Dendritic cell treated with granulocyte-macrophage colony-stimulating factor and Interleukin-4, amounts not matched to agents 40 ng/mL and 50 ng/mL, for 4 days (primary cell): ENCODE measurements at regions not wholly inside any gene's neighbourhood (a gene's known extent, or its start where the extent isn't known, plus 50 kb on each side); places are given as distances from the start of the nearest gene placed in this dataset.
"Not testable (repeated sequence)": the region's sequence is repeated elsewhere in the genome, so short reads cannot be mapped to it uniquely, and the experiment has no call there.

Experiments used
- H3K27ac Mint-ChIP-seq: one replicate; pipeline ENCODE4 v1.8.0; 2022; ENCODE audit warnings: mild to moderate bottlenecking, mixed read lengths
- H3K27me3 Mint-ChIP-seq: one replicate; pipeline ENCODE4 v1.8.0; 2022; ENCODE audit warnings: mild to moderate bottlenecking, mixed read lengths
- H3K36me3 Mint-ChIP-seq: one replicate; pipeline ENCODE4 v1.8.0; 2022; ENCODE audit warnings: low read depth, mixed read lengths
- H3K4me1 Mint-ChIP-seq: one replicate; pipeline ENCODE4 v1.8.0; 2022; ENCODE audit warnings: low read depth, mixed read lengths
- H3K4me3 Mint-ChIP-seq: one replicate; pipeline ENCODE4 v1.8.0; 2022; ENCODE audit warnings: mild to moderate bottlenecking, moderate library complexity, mixed read lengths
- H3K9me3 Mint-ChIP-seq: one replicate; pipeline ENCODE4 v1.8.0; 2022; ENCODE audit warnings: mixed read lengths
- intact Hi-C: fragments of 100-400 bp; cut with micrococcal nuclease; formaldehyde crosslinking; loops from one replicate; pipeline ENCODE4 v1.15.0; 2022

DNA sequence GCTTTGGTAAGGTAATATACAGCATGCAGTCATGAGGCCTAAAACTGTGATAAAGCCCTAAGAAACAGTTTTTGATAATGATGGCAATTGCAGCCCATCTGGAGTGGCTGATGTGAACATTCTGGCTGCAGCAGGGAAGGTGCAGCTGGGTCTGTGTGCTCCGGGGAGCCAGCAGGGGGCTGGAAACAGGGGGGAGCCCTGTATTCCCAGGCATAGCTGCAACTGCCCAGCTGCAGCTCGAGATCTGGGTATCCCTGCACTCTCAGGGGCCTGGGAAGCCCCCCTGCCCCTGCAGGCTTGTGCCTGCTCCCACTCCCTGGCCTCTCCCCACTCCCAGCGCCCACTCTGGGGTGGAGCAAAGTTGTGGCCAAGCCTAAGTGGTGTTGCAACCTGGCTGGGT, 95.6 kb downstream of the RRAGB start:
- Mint-ChIP-seq H3K4me3 (no peak overlapping the region), H3K4me1 (no peaks in the 10 kb centered on the region), H3K27me3 (no peaks in the 10 kb centered on the region), H3K9me3 (peaks cover 9% of the 10 kb centered on the region), H3K27ac (no peak overlapping the region), H3K36me3 (no peaks in the 10 kb centered on the region)
- intact Hi-C loops = no loop called here

DNA sequence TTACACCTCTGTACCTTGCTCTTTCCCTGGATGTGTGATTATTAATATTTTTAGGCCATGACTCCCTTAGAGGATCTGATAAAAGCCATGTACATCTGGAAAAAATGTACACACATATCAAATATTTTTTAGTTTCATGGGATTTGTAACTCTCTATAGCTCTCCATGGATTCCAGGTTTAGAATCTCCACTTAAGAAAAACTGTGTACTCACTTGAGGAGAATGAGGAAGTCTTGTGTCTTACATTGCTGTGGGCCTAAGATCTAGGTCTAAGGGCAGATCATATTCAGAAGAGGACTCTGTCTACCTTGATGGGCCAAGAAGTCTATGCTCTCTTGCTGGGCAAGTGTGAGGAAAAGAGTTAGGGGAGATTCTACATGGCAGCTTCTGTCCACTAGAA, 98.0 kb downstream of the RRAGB start:
- H3K9me3 Mint-ChIP-seq = peaks cover 6% of the 10 kb centered on the region
- no peaks in the 10 kb centered on the region for H3K27me3 Mint-ChIP-seq
- no peaks in the 10 kb centered on the region for H3K36me3 Mint-ChIP-seq
- no peaks in the 10 kb centered on the region for H3K4me1 Mint-ChIP-seq
- no peak overlapping the region for H3K4me3 Mint-ChIP-seq
- H3K27ac Mint-ChIP-seq = no peak overlapping the region
- intact Hi-C loops = no loop called here

DNA sequence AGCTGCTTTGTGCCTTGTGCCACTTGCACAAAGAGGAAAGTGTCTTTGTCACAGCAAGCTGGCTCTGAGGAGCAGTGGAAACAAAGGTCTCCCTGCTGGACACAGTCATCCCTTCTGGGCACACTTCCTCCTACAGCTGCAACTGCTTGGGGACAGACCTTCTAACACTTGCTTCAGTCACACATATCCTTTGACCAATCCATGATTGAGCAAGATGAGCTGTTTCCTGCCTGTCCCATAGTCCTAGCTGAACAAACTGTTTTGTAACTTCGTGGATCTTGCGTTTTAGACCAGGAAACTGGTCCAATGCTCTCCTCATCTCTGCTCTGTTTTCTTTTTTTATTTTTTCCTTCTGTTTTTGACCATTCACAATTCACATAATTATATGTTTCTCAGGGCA, 98.5 kb downstream of the RRAGB start:
- Mint-ChIP-seq H3K9me3 (peaks cover 1% of the 10 kb centered on the region), H3K27me3 (no peaks in the 10 kb centered on the region), H3K27ac (no peak overlapping the region), H3K4me1 (no peaks in the 10 kb centered on the region), H3K4me3 (no peak overlapping the region), H3K36me3 (no peaks in the 10 kb centered on the region)
- intact Hi-C loops = no loop called here

DNA sequence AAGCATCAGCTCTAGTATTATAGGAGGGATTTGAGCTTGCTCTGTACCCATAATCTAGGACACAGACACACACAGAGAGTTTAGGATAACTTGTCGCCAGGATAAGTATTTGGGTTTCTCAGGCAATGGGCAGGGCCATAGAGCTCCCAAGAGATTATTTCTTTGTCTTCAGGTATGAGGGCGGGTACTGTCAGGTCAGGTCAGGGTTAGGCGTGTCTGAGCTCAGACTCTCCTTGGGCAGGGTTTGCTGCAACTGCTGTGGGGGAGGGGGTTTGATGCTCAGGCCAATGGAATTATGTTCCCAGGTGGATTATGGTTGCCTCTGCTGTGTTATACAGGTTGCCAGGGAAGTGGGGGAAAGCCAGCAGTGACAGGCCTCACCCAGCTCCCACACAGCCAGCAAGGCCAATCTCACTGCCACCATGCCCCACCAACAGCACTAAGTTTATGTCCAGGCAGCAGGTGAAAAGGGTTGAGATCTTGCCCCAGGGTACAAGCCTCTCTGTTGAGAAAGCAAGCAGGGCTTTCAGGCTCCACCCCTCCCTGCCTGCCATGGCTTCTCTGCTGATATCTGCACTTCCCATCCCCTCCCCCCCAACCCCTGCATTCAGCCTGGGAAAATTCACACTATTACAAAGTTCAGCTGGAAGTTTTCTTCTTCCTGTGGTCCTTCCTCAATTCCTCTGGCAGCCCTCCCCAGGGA, 101.3 kb downstream of the RRAGB start:
- Mint-ChIP-seq H3K4me3 (no peak overlapping the region), H3K27me3 (no peaks in the 10 kb centered on the region), H3K4me1 (no peaks in the 10 kb centered on the region), H3K27ac (no peak overlapping the region), H3K9me3 (peaks cover 12% of the 10 kb centered on the region), H3K36me3 (no peaks in the 10 kb centered on the region)
- intact Hi-C loops = no loop called here

DNA sequence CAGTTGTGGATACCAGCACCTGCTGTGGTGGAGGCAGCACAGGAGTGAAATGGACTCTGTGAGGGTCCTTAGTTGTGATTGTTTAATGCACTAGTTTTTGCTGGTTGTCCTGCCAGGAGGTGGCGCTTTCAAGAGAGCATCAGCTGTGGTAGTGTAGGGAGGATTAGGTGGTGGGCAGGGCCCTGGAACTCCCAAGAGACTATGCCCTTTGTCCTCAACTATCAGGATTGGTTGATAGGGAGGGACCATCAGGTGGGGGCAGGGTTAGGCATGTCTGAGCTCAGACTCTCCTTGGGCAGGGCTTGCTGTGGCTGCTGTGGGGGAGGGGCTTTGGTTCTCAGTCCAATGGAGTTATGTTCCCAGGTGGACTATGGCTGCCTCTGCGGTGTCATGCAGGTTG, 121.9 kb downstream of the RRAGB start:
- no peaks in the 10 kb centered on the region for H3K27me3 Mint-ChIP-seq
- intact Hi-C loops = no loop called here
- H3K4me3 Mint-ChIP-seq = no peak overlapping the region
- H3K36me3 Mint-ChIP-seq = no peaks in the 10 kb centered on the region
- no peaks in the 10 kb centered on the region for H3K9me3 Mint-ChIP-seq
- no peak overlapping the region for H3K27ac Mint-ChIP-seq
- H3K4me1 Mint-ChIP-seq = no peaks in the 10 kb centered on the region

DNA sequence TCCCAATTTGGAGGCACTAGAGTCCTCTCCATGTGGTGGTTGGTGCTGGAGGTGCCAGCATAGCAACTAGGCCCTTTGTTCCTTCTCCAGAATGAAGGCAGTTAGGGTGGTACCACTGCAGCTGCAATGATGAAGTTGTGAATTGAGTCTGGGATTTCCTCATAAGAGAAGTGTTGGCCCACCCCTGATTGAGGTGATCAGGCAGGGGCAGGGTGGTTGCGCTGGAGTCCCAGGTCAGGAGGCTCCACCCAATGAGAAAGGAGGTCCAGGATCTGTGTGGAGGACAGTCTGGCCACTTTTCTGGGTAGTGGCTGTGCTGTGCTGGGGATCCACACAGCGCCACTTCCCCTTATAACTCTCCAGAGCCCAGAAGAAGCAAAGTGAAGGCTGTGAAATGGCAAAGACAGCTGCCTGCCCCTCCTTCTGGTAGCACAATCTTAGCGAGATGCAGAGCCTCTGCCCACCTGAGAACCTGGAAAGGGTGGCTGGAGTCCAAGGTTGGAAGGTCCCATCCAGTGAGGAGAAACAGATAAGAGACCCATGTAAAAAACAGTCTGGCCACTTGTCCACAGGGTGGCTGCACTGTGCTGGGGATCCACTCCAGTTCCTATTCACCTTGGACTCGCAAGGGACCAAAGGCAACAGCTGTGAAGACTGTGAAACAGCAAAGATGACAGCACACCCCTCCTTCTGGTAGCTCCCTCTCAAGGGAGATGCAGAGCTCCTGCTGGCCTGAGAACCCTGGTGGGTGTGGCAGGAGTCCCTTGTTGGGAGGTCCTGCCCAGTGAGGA, 124.6 kb downstream of the RRAGB start:
- intact Hi-C loops = no loop called here
- Mint-ChIP-seq H3K27ac (no peak overlapping the region), H3K9me3 (no peaks in the 10 kb centered on the region), H3K4me1 (no peaks in the 10 kb centered on the region), H3K27me3 (no peaks in the 10 kb centered on the region), H3K36me3 (no peaks in the 10 kb centered on the region), H3K4me3 (no peak overlapping the region)

DNA sequence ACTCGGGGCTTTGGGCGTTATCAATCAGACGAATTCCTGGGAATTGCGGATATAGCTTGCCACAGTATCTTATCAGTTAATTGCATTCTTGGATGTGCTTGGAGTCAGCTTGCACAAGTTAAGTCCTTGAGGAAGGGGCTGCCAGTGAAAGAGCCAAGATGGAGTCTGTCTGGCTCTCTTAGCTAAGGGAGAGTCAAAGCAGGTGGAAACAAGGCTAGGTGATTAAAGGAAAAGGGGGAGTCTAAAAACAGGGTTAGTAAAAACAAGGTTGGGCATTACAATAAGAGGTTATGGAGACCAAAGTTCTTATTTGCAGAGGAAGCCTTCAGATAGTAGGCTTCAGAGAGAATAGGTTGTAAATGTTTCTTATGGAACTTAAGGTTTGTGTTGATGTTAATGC, 149.2 kb downstream of the RRAGB start:
- H3K27ac Mint-ChIP-seq, H3K27me3 Mint-ChIP-seq, H3K4me3 Mint-ChIP-seq, H3K9me3 Mint-ChIP-seq, intact Hi-C loops, H3K4me1 Mint-ChIP-seq, H3K36me3 Mint-ChIP-seq: not testable (repeated sequence)

DNA sequence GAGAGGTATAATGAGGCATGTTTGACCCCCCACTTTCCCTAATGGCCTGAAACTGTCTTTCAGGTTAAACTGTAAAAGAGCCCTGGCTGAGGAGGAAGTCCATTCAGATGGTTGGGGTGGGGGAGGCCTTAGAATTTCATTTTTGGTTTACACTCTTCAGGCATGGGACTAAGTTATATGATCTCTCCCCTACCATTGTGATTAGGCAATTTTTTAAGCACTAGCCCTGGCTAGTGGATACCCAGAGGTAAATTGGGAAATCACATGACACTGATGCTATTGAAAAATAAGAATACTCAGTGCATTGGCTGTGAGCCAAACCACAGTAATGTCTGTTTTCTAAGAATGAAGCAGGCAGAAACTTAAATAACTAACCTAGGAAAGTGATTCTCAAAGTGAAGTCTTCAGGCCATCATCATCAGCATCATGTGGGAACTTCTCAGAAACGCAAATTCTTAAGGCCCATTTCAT, 149.7 kb downstream of the RRAGB start:
- intact Hi-C loops = no loop called here
- no peak overlapping the region for H3K27ac Mint-ChIP-seq
- H3K27me3 Mint-ChIP-seq = no peaks in the 10 kb centered on the region
- H3K4me1 Mint-ChIP-seq = no peaks in the 10 kb centered on the region
- H3K36me3 Mint-ChIP-seq = no peaks in the 10 kb centered on the region
- no peak overlapping the region for H3K4me3 Mint-ChIP-seq
- no peaks in the 10 kb centered on the region for H3K9me3 Mint-ChIP-seq

DNA sequence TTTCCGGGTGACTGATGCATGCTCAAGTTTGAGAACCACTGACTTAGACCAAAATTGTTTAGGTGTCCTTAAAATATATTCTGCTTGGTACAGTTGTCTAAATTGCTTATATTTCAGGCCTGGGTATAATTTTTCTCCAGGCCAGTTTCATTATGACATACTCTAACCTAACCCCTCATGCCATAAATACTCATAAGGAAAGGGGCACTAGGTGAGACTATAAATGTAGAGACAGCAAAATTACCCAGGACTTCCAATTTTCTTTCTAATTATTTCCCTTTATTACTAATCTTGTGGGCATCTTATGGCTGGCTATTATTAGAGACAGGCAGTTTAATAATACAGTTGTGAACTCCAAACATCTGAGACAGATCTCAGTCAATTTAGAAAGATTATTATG, 150.2 kb downstream of the RRAGB start:
- no peak overlapping the region for H3K4me3 Mint-ChIP-seq
- H3K9me3 Mint-ChIP-seq = no peaks in the 10 kb centered on the region
- no peak overlapping the region for H3K27ac Mint-ChIP-seq
- H3K4me1 Mint-ChIP-seq = no peaks in the 10 kb centered on the region
- H3K36me3 Mint-ChIP-seq = no peaks in the 10 kb centered on the region
- intact Hi-C loops = no loop called here
- no peaks in the 10 kb centered on the region for H3K27me3 Mint-ChIP-seq

DNA sequence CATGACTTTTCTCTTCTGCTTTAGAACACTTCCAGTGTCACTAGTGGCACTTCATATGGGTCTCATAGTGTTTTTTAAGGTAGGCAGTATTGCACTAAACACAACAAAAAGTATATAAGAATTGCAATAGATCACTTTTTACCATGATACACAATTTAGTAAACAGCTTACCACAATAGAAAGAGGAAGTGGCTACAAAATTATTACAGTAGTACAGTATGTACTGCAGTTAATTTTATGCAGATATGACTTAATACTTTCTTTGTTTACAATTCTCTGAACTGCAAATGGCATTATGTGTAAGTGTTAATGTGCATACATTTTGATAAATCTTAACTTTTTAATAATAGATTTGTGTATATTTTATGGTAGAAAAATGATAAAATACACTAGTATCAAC, 157.3 kb downstream of the RRAGB start:
- Mint-ChIP-seq H3K27me3 (no peaks in the 10 kb centered on the region), H3K36me3 (no peaks in the 10 kb centered on the region), H3K9me3 (no peaks in the 10 kb centered on the region), H3K4me3 (no peak overlapping the region), H3K4me1 (no peaks in the 10 kb centered on the region), H3K27ac (no peak overlapping the region)
- intact Hi-C loops = no loop called here

DNA sequence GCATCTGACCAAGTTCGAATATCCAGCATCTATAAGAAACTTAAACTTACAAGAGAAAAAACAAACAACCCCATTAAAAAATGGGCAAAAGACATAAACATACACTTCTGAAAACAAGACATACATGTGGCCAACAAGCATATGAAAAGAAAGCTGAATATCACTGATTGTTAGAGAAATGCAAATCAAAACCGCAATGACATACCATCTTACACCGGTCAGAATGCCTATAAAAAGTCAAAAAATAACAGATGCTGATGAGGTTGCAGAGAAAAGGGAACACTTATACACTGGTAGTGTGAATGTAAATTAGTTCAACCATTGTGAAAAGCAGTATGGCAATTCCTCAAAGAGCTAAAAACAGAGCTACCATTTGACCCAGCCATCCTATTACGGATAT, 166.0 kb downstream of the RRAGB start:
- H3K27me3 Mint-ChIP-seq, H3K4me3 Mint-ChIP-seq, H3K36me3 Mint-ChIP-seq, H3K9me3 Mint-ChIP-seq, H3K4me1 Mint-ChIP-seq, H3K27ac Mint-ChIP-seq, intact Hi-C loops: not testable (repeated sequence)

DNA sequence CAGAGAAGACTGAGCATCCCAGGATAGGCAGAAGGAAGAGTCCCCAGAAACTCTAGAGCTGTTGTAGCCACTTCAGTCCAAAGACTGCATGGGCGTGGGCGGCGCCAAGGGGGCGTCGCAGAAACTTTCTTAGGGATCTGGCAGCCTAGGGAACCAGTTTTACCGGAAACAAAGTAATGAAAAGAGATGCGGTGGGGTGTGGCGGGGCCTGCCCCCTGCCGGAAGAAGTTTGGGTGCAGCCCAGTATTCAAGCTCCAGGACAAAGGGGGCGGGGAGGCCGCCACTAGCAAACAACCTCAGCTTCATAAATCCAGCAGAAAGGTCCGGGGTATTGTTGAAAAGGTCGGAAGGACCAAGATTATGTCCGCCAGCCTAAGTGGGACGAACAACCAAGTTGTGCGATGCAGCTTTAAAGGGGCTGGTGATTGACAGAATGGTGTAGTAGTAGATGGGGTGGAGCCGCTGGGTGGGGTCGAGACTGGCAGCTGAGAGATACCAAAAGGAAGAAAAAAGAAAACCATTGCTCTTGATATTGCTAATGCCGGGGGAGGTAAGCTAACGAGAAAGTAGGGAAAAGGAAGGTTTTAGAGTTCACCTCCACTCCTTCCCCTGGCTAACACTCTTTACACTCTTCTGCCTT, 190.5 kb downstream of the RRAGB start:
- intact Hi-C loops = no loop called here
- H3K36me3 Mint-ChIP-seq = peaks cover 9% of the 10 kb centered on the region
- no peaks in the 10 kb centered on the region for H3K9me3 Mint-ChIP-seq
- H3K4me3 Mint-ChIP-seq = peak overlapping the region; percentile 89
- no peaks in the 10 kb centered on the region for H3K27me3 Mint-ChIP-seq
- H3K4me1 Mint-ChIP-seq = peaks cover 22% of the 10 kb centered on the region
- H3K27ac Mint-ChIP-seq = peak overlapping the region; percentile 84

DNA sequence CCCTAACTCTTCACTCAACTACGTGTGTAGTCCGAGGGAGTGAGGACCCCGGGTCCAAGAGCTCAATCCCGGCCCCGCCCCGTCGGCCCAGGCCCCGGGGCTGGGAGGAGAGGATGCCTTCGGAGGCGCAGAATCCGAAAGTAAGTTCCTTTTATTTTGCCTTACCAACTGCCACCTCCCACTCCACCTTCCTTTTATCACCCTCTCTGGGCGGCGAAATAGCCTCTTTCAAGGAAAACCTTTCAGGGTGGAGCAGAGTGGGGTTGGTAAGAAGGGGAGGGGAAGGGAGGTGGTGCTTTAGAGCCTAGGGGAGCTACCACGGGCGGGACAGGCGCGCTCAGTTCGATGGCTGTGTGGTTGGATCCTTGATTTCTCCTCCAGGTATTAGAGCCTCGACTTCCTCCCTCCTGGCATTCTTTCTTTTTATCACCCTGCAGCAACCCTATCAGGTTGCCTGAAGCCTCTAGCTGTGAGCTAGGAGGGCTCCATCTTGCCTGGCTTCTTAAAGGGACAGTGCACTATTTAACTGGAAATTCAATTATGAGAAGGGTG, 191.2 kb downstream of the RRAGB start:
- no peaks in the 10 kb centered on the region for H3K27me3 Mint-ChIP-seq
- peaks cover 9% of the 10 kb centered on the region for H3K36me3 Mint-ChIP-seq
- no peaks in the 10 kb centered on the region for H3K9me3 Mint-ChIP-seq
- H3K4me3 Mint-ChIP-seq = peak overlapping the region; percentile 89
- intact Hi-C loops = no loop called here
- peaks cover 22% of the 10 kb centered on the region for H3K4me1 Mint-ChIP-seq
- H3K27ac Mint-ChIP-seq = peak overlapping the region; percentile 84
